ENCODE measurements at regions not wholly inside any gene's neighbourhood (a gene's known extent, or its start where the extent isn't known, plus 50 kb on each side); places are given as distances from the start of the nearest gene placed in this dataset.
"Not testable (repeated sequence)": the region's sequence is repeated elsewhere in the genome, so short reads cannot be mapped to it uniquely, and the experiment has no call there.

DNA sequence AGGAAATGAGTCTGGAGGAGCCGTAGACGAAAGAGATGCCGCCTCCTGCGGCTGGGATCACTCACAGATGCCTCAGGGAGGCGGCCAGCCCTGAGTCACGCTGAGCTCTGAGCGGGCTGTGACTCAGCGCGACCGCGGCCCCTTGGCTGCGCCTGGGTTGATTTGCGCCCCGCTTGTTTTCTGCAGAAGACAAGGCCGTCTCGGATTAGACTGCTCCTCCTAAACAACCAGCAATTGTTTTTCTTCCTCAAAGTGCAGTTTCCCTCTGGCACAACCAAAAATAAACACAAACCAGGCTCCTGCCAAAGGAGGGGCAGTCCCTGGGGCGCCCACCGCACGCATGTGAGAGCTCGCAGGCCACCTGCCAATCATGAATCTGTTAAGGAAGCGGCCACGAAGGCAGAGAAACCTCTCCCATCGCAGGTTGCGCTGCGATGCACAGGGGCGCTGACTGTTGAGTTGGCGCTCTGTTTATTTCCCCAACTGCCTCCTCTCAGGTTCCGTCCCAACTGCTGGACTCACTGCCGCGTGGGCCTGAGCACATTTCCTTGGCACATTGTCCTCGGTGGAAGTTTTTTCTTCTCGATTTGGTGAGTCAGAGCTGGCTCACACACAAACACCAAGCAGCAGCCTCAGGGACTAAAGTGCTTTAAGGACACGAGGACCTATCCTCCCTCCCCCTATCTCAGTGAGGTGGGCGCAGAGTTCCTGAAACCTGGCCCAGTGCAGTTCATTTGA lies 85.2 kb upstream of the NDUFV2 start:
- DNase-seq (ENCODE audit: low read depth, low spot score) = peak; percentile 38

GRCh38 chr18:9017905-9018227 lies 84.6 kb upstream of the NDUFV2 start:
- DNase-seq (ENCODE audit: low read depth, low spot score) = no peak

DNA sequence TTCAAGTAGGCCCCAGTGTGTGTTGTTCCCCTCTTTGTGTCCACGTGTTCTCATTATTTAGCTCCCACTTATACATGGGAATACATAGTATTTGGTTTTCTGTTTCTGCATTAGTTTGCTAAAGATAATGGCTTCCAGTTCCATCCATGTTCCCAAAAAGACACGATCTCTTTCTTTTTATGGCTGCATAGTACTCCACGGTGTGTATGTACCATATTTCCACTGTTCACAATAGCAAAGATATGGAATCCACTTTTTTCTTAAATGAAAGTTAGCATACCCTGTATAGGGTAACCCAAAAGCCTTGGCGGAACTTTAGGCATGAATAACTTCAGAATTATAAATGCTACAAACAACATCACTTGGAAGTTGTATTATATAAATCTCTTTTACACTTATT lies 83.4 kb upstream of the NDUFV2 start:
- no peak for DNase-seq (ENCODE audit: low read depth, low spot score)

DNA sequence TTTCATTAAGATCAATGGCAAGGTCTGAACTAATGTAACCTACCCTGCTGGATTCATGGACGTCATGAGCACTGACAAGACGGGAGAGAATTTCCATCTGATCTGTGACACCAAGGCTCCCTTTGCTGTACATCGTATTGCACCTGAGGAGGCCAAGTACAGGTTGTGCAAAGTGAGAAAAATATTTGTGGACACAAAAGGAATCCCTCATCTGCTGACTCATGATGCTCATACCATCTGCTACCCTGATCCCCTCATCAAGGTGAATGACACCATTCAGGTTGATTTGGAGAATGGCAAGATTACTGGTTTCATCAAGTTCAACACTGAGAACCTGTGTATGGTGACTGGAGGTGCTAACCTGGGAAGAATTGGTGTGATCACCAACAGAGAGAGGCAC lies 82.3 kb upstream of the NDUFV2 start:
- no peak for DNase-seq (ENCODE audit: low read depth, low spot score)

DNA sequence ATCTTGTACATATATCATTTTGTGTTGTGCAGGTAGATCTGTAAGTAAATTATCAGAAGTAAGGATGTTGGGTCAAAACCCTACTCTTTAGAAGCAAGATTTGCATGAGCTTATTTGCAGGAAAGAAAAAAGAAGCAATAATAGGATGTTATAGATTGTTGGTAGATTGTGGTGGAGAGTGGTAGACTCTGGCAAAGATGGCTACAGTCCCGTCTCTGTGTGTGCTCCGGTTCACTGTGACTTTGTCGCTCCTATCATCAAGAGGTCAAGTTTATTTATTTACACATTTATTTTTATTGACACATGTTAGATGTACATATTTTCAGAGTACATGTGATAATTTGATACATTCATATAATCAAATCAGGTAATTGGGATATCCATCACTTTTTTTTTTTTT lies 81.0 kb upstream of the NDUFV2 start:
- DNase-seq (ENCODE audit: low read depth, low spot score) = no peak

DNA sequence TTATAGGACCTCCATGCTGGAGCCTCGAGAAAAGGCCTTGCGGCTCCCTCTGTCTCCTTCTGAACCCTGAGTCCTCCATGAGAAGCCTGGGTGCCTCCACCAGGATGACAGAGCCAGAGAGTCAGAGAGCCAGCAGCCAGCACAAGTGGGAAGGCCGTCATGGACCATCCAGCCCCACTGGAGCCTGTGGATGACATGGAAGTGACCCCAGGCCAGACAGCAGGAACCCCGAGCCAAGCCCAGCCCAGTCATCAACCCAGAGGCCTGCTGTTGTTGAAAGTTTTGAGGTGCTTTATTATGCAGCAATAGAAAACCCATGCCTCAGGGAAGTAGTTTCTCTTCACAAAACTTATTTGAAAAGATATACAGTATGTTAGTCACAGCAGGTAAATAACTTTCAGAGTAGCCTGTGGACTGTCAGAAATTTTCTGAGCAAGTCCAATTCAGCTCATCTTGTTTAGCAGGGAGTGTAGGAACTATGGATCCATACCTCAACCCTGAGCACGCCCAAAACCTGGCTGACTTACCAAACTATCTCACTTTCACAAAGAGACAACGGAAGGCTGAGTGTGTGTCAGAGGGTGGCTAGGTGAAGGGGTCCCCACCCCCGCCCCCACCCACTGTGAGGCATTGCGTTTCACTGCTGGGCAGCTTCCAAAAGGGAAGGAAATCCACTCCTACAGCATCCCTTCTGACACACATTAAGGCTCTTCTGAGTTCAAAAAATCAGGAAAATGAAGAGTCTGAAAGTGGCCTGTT lies 79.9 kb upstream of the NDUFV2 start:
- DNase-seq (ENCODE audit: low read depth, low spot score) = no peak

DNA sequence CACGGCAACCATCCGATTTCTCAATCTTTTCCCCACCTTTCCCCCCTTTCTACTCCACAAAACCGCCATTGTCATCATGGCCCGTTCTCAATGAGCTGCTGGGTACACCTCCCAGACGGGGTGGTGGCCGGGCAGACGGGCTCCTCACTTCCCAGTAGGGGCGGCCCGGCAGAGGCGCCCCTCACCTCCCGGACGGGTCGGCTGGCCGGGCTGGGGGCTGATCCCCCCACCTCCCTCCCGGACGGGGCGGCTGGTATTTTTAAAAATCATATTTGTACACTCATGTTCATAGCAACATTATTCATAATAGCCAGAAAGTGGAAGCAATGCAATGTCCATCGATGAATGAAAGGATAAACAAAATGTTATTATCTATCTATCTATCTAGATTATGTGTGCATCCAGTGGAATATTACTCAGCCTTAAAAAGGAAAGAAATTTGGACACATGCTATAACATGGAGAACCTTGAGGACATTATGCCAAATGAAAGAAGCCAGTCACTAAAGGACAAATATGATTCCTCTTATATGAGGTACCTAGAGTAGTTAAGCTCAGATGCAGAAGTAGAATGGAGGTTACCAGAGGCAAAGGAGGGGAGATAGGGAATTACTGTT lies 78.4 kb upstream of the NDUFV2 start:
- not testable (repeated sequence) for DNase-seq (ENCODE audit: low read depth, low spot score)

- DNase-seq (ENCODE audit: low read depth, low spot score) = no peak
Measured at GRCh38 chr18:9025091-9025838, 77.2 kb upstream of the NDUFV2 start.

GRCh38 chr18:9029131-9029530 lies 73.4 kb upstream of the NDUFV2 start:
- DNase-seq (ENCODE audit: low read depth, low spot score) = no peak

- no peak for DNase-seq (ENCODE audit: low read depth, low spot score)
Measured at GRCh38 chr18:9032519-9032918, 70.0 kb upstream of the NDUFV2 start.

- DNase-seq (ENCODE audit: low read depth, low spot score) = no peak
Measured at GRCh38 chr18:9038277-9038871, 64.1 kb upstream of the NDUFV2 start.

DNA sequence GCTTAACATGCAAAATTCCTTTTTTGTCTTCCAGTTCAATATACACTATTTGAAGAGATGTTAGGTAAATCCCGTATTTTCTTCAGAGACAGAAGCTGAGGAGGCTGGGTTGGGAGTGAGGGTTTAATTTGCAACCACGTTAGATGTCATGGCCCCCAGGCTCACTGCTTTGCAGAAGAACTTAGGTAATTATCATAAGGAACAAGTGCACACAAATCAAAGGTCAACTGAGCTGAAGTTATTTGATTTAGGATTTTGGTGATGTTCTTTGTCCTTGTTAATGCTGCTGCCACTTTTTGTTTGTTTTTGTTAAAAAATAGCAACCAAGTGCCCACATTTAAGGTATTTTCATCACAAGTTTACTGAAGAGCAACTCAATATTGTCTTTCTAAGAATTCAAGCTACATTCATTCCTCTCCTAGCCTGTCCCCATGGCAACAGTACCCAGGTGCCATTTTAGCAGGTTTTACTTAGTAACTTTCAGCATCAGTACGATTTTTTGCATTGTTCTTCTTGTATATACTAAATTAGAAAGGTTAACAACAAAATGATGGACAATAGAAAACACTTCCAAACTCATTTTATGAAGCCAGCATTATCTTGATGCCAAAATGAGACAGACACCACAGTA lies 62.9 kb upstream of the NDUFV2 start:
- no peak for DNase-seq (ENCODE audit: low read depth, low spot score)

DNA sequence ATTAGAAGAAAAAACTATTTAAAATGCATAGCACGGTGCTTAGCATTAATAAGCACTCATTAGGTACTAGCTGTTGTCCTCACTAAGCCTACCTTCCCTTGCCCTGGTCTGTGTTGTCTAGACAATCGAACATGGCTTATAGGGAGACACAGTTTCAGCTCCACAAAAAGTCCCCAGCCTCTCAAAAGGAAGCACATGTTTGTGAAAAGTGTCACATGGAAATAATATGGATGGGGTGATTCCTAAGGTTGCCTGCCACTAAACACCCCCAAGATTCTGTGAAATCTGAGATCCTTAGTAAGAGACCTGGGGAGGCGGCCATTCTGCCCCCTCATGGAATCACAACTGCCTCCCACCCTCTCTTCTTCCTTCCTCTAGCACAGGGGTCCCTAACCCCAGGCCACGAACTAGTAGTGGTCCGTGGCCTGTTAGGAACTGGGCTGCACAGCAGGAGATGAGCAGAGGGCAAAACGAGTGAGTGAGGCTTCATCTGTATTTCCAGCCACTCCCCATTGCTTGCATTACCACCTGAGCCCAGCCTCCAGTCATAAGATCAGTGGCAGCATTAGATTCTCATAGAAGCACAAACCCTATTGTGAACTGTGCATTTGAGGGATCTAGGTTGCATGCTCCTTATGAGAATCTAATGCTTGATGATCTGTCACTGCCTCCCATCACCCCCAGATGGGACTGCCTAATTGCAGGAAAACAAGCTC lies 59.6 kb upstream of the NDUFV2 start:
- DNase-seq (ENCODE audit: low read depth, low spot score) = no peak

GRCh38 chr18:9043581-9043980 lies 58.9 kb upstream of the NDUFV2 start:
- DNase-seq (ENCODE audit: low read depth, low spot score) = no peak

DNA sequence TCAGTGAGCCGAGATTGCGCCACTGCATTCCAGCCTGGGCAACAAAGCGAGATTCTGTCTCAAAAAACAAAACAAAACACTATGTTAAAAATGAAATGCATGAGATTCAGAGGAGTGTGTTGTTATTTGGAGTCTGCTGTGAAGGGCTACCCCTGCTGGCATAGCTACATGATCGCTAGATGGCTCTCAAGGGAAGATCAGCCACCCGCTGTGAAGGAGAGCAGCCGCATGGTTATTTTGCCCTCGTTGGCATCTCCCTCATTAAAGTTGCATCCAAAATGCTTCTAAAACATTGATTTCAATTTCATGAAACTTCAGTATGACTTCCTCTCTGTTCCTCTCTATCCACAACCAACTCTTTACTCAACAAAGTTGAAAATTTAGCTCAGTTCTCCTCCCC lies 54.8 kb upstream of the NDUFV2 start:
- DNase-seq (ENCODE audit: low read depth, low spot score) = no peak

GRCh38 chr18:9048236-9048635 lies 54.3 kb upstream of the NDUFV2 start:
- DNase-seq (ENCODE audit: low read depth, low spot score) = no peak

- DNase-seq (ENCODE audit: low read depth, low spot score) = no peak
Measured at GRCh38 chr18:9048808-9049494, 53.5 kb upstream of the NDUFV2 start.

- DNase-seq (ENCODE audit: low read depth, low spot score) = no peak
Measured at GRCh38 chr18:9049495-9049809, 53.0 kb upstream of the NDUFV2 start.

GRCh38 chr18:9050628-9051284 lies 51.7 kb upstream of the NDUFV2 start:
- not testable (repeated sequence) for DNase-seq (ENCODE audit: low read depth, low spot score)
